H1 (cell line): ENCODE measurements at regions not wholly inside any gene's neighbourhood (a gene's known extent, or its start where the extent isn't known, plus 50 kb on each side); places are given as distances from the start of the nearest gene placed in this dataset.

Experiments used
- CTCF ChIA-PET: fragments of 300-600 bp; sonication (Branson Sonifier 250); formaldehyde crosslinking; loops from one replicate; lab custom pipeline; 2021; ENCODE audit not compliant: partially characterized antibody; lab: Charles Lee
- POLR2A ChIA-PET: fragments of 300-600 bp; sonication (Branson Sonifier 250); formaldehyde crosslinking; loops from one replicate; lab custom pipeline; 2021; ENCODE audit warnings: inconsistent platforms; ENCODE audit not compliant: partially characterized antibody; lab: Charles Lee
- DNase-seq, 2 experiments: peaks; one replicate each; pipeline versions ENCODE4 v3.0.0 to v3.0.0-alpha.2; 2010 to 2022; ENCODE audit warnings: low spot score in 2 of 2, low read depth in 1 of 2, mixed read lengths in 1 of 2
- FAIRE-seq: peaks from 2 replicates; lab custom pipeline; 2011; peaks lifted over from hg19 to GRCh38; lab: Jason Lieb, UNC
- H2AFZ ChIP-seq: 2 replicates; pipeline ENCODE4 v1.8.1; 2012; ENCODE audit warnings: low read length, inconsistent platforms
- H2AK5ac ChIP-seq: 2 replicates; pipeline ENCODE4 v1.6.1; 2013; ENCODE audit warnings: low read depth, low read length
- H2BK120ac ChIP-seq: replicated peaks from 2 replicates; pipeline ENCODE3; 2013; ENCODE audit warnings: low read depth, low read length, inconsistent platforms
- H2BK12ac ChIP-seq: 2 replicates; pipeline ENCODE4 v1.6.1; 2013; ENCODE audit warnings: low read depth, low read length
- H2BK15ac ChIP-seq: 2 replicates; pipeline ENCODE4 v1.6.1; 2013; ENCODE audit warnings: low read length
- H2BK20ac ChIP-seq: 2 replicates; pipeline ENCODE4 v1.6.1; 2013; ENCODE audit warnings: low read length
- H2BK5ac ChIP-seq: 2 replicates; pipeline ENCODE4 v1.6.1; 2013; ENCODE audit warnings: low read depth, low read length
- H3K14ac ChIP-seq: 2 replicates; pipeline ENCODE4 v1.6.1; 2013; ENCODE audit warnings: inconsistent platforms; ENCODE audit not compliant: insufficient read length
- H3K18ac ChIP-seq: 2 replicates; pipeline ENCODE4 v1.6.1; 2013; ENCODE audit warnings: low read length; ENCODE audit errors: extremely low read depth
- H3K23ac ChIP-seq: 2 replicates; pipeline ENCODE4 v1.6.1; 2013; ENCODE audit warnings: inconsistent platforms; ENCODE audit not compliant: insufficient read length
- H3K23me2 ChIP-seq: 2 replicates; pipeline ENCODE4 v1.6.1; 2013; ENCODE audit warnings: low read depth, low read length
- H3K27ac ChIP-seq: 2 replicates; pipeline ENCODE4 v1.6.1; 2011; ENCODE audit warnings: low read depth, low read length, inconsistent platforms
- H3K27me3 ChIP-seq, 4 experiments: replicated peaks in 1 of 4; 1 replicate in 1 of 4; 2 replicates in 3 of 4; pipeline versions ENCODE4 v1.6.1 to v1.8.1; 2011 to 2013; ENCODE audit warnings: low read length in 3 of 4, mild to moderate bottlenecking in 3 of 4, inconsistent platforms in 2 of 4, mixed read lengths in 2 of 4, moderate library complexity in 1 of 4; ENCODE audit not compliant: control insufficient read depth in 3 of 4, insufficient read depth in 3 of 4; ENCODE audit errors: extremely low read depth in 1 of 4
- H3K36me3 ChIP-seq, 4 experiments: 2 replicates each; pipeline versions ENCODE4 v1.6.1 to v1.8.1; 2011 to 2013; ENCODE audit warnings: mild to moderate bottlenecking in 4 of 4, low read length in 3 of 4, moderate library complexity in 2 of 4, control low read depth in 1 of 4, inconsistent platforms in 1 of 4; ENCODE audit not compliant: insufficient read depth in 4 of 4, control insufficient read depth in 2 of 4
- H3K4ac ChIP-seq: replicated peaks from 2 replicates; pipeline ENCODE3; 2013; ENCODE audit warnings: low read length, low read depth, mixed read lengths, inconsistent platforms; ENCODE audit not compliant: insufficient read length
- H3K4me1 ChIP-seq, 4 experiments: replicated peaks in 1 of 4; 1 replicate in 1 of 4; 2 replicates in 3 of 4; pipeline versions ENCODE4 v1.6.1 to v1.8.1; 2011 to 2013; ENCODE audit warnings: low read length in 3 of 4, inconsistent platforms in 2 of 4, mixed read lengths in 1 of 4; ENCODE audit not compliant: insufficient read depth in 4 of 4, control insufficient read depth in 3 of 4
- H3K4me2 ChIP-seq, 2 experiments: 2 replicates each; pipeline versions ENCODE4 v1.6.1 to v1.8.1; 2011 to 2013; ENCODE audit warnings: low read depth in 2 of 2, low read length in 2 of 2, control low read depth in 1 of 2, inconsistent platforms in 1 of 2, mild to moderate bottlenecking in 1 of 2; ENCODE audit not compliant: insufficient read depth in 1 of 2
- H3K4me3 ChIP-seq, 4 experiments: fragments of 200-600, 300-600 bp in 1 of 4; sonication (generic), shearing (Covaris generic), sonication (Bioruptor Twin) in 1 of 4; 2 replicates each; pipeline versions ENCODE4 v1.5.1 to v1.8.1; 2011 to 2016; ENCODE audit warnings: low read length in 4 of 4, low read depth in 3 of 4, control low read depth in 2 of 4, inconsistent platforms in 2 of 4, mild to moderate bottlenecking in 2 of 4, mixed read lengths in 1 of 4, moderate library complexity in 1 of 4; ENCODE audit not compliant: insufficient read depth in 2 of 4; ENCODE audit errors: extremely low read depth in 1 of 4
- H3K56ac ChIP-seq: replicated peaks from 2 replicates; pipeline ENCODE3; 2013; ENCODE audit warnings: low read depth, mild to moderate bottlenecking, mixed read lengths, low read length, inconsistent platforms; ENCODE audit not compliant: insufficient read length
- H3K79me1 ChIP-seq: 2 replicates; pipeline ENCODE4 v1.6.1; 2013; ENCODE audit warnings: low read depth, low read length, control low read depth
- H3K79me2 ChIP-seq, 2 experiments: 2 replicates each; pipeline versions ENCODE4 v1.6.1 to v1.8.1; 2012 to 2013; ENCODE audit warnings: low read length in 2 of 2, mild to moderate bottlenecking in 2 of 2, inconsistent platforms in 1 of 2; ENCODE audit not compliant: insufficient read depth in 2 of 2, control insufficient read depth in 1 of 2
- H3K9ac ChIP-seq, 4 experiments: replicated peaks in 1 of 4; 1 replicate in 1 of 4; 2 replicates in 3 of 4; pipeline versions ENCODE4 v1.6.1 to v1.8.1; 2011 to 2013; ENCODE audit warnings: low read depth in 3 of 4, low read length in 3 of 4, control low read depth in 2 of 4, mild to moderate bottlenecking in 2 of 4, moderate library complexity in 2 of 4, inconsistent platforms in 1 of 4; ENCODE audit errors: extremely low read depth in 1 of 4
- H3K9me3 ChIP-seq, 2 experiments: 2 replicates each; pipeline versions ENCODE4 v1.6.1 to v1.8.1; 2012 to 2013; ENCODE audit warnings: mild to moderate bottlenecking in 2 of 2, moderate library complexity in 2 of 2, control low read depth in 1 of 2, inconsistent platforms in 1 of 2, low read depth in 1 of 2, low read length in 1 of 2, mixed read lengths in 1 of 2; ENCODE audit not compliant: insufficient read depth in 2 of 2
- H4K20me1 ChIP-seq, 2 experiments: replicated peaks in 1 of 2; 2 replicates each; pipeline versions ENCODE3 to v1.8.1; 2011 to 2013; ENCODE audit warnings: inconsistent platforms in 2 of 2, low read length in 2 of 2, mild to moderate bottlenecking in 1 of 2; ENCODE audit not compliant: insufficient read depth in 2 of 2, control insufficient read depth in 1 of 2
- H4K5ac ChIP-seq: 2 replicates; pipeline ENCODE4 v1.6.1; 2013; ENCODE audit warnings: low read length, low read depth, mixed read lengths, inconsistent platforms; ENCODE audit not compliant: insufficient read length
- H4K8ac ChIP-seq: 2 replicates; pipeline ENCODE4 v1.8.0; 2013; ENCODE audit warnings: mild to moderate bottlenecking, moderate library complexity, low read length, inconsistent platforms; ENCODE audit not compliant: insufficient read depth; ENCODE audit errors: extremely low read depth
- H4K91ac ChIP-seq: replicated peaks from 2 replicates; pipeline ENCODE3; 2013; ENCODE audit warnings: low read length, mixed read lengths, inconsistent platforms; ENCODE audit not compliant: insufficient read length
- CBX5 ChIP-seq: fragments of 300-800, 300-1000 bp; sonication (generic); IDR thresholded peaks from 2 replicates; pipeline ENCODE4 v1.7.1; 2016; ENCODE audit warnings: antibody characterized with exemption, low read length, low read depth
- RAD21 ChIP-seq, 2 experiments: IDR thresholded peaks in 1 of 2; conservative IDR thresholded peaks in 1 of 2; 2 replicates each; pipeline ENCODE4 v1.6.1; 2011; ENCODE audit warnings: low read depth in 2 of 2, low read length in 2 of 2, improper control_type of control experiment in 1 of 2, inconsistent platforms in 1 of 2, mild to moderate bottlenecking in 1 of 2, moderate library complexity in 1 of 2
- YY1 ChIP-seq: IDR thresholded peaks from 2 replicates; pipeline ENCODE4 v1.6.1; 2011; ENCODE audit warnings: low read depth, mild to moderate bottlenecking, low read length
- WGBS, 2 experiments: shearing (Covaris generic) in 1 of 2; methylation state at CpG; one replicate each; pipeline versions ENCODE4 v1.1.6 to v1.1.7; 2013 to 2015; ENCODE audit warnings: low lambda C conversion rate in 2 of 2, mixed read lengths in 2 of 2, inconsistent platforms in 1 of 2, low coverage in 1 of 2, missing lambda C conversion rate in 1 of 2; ENCODE audit not compliant: insufficient replicate concordance in 2 of 2, insufficient coverage in 1 of 2, insufficient read length in 1 of 2; ENCODE audit errors: extremely low coverage in 1 of 2, missing lambda C conversion rate in 1 of 2; 5-methylcytosine and 5-hydroxymethylcytosine counted together
- TF ChIP-seq, protein P1 (sequence below), 3 experiments: IDR thresholded peaks; 1 replicate in 2 of 3; 2 replicates in 1 of 3; pipeline versions ENCODE4 v1.5.1 to v1.6.1; 2011; ENCODE audit warnings: low read length in 3 of 3, mild to moderate bottlenecking in 3 of 3, inconsistent platforms in 2 of 3, low read depth in 1 of 3, moderate library complexity in 1 of 3; ENCODE audit not compliant: insufficient read depth in 1 of 3; ENCODE audit errors: control extremely low read depth in 1 of 3

DNA sequence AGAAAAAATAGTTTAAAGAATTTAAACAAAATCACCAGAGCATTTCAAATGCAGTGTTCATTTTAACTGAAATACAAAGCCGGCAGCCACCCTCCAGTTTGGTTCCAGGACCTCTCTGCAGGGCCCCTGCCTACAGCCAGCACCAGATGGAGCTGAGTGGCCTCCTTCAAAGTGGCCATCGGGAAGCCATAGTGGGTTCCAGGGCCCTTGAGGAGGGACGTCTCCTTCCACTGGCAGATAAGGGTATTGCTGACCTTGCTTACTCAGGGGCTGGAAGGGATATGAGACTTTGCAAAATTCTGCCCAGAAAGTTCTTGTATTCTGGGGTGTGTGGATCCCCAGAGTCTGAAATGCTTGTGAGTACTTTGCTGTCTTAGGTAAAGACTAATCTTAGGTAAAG, 205.2 kb upstream of the APCDD1 start:
- no peak overlapping the region for H3K23ac ChIP-seq
- no peak overlapping the region for H3K56ac ChIP-seq
- H3K23me2 ChIP-seq = no peaks in the 10 kb centered on the region
- no peaks in the 10 kb centered on the region for H4K20me1 ChIP-seq
- no peak overlapping the region for H3K4ac ChIP-seq
- H3K4me2 ChIP-seq = no peak overlapping the region
- H3K14ac ChIP-seq = no peak overlapping the region
- CTCF ChIA-PET = interaction anchor here (0.6 to 1.9 kb wide), 8 partner anchors 12 to 269 kb away, joined by 3 to 5 read pairs (median 3); no protein-coding TSS in a partner anchor
- DNase-seq = peak in 1 of 2 experiments; percentile 10
- POLR2A ChIA-PET = no interaction called here
- H3K9ac ChIP-seq = no peak overlapping the region
- FAIRE-seq = no peak
- no peaks in the 10 kb centered on the region for H3K79me2 ChIP-seq
- WGBS, 2 experiments = 83% methylated on average over 3 of the region's 3 CpGs; no CpG with 5 or more reads in 1 of the 2 experiments
- H3K79me1 ChIP-seq = no peaks in the 10 kb centered on the region
- H2AK5ac ChIP-seq = no peak overlapping the region
- H3K36me3 ChIP-seq = no peaks in the 10 kb centered on the region
- no peak overlapping the region for H3K4me3 ChIP-seq
- no peak overlapping the region for H4K8ac ChIP-seq
- H2BK15ac ChIP-seq = no peak overlapping the region
- no peak overlapping the region for H2BK12ac ChIP-seq
- TF ChIP-seq YY1 = peak; percentile 52; the same call in 1 of the 2 replicates
- no peak for TF ChIP-seq CBX5
- TF ChIP-seq, protein P1, sequence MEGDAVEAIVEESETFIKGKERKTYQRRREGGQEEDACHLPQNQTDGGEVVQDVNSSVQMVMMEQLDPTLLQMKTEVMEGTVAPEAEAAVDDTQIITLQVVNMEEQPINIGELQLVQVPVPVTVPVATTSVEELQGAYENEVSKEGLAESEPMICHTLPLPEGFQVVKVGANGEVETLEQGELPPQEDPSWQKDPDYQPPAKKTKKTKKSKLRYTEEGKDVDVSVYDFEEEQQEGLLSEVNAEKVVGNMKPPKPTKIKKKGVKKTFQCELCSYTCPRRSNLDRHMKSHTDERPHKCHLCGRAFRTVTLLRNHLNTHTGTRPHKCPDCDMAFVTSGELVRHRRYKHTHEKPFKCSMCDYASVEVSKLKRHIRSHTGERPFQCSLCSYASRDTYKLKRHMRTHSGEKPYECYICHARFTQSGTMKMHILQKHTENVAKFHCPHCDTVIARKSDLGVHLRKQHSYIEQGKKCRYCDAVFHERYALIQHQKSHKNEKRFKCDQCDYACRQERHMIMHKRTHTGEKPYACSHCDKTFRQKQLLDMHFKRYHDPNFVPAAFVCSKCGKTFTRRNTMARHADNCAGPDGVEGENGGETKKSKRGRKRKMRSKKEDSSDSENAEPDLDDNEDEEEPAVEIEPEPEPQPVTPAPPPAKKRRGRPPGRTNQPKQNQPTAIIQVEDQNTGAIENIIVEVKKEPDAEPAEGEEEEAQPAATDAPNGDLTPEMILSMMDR (IDR thresholded peaks at IDR 0.05; ENCODE audit: control extremely low read depth in 1 of 3, insufficient read depth in 1 of 3, low read depth in 1 of 3, low read length in 3 of 3) = peak; percentile 35 to 78 (median 46)
- TF ChIP-seq RAD21 (IDR thresholded peaks at IDR 0.05 in 1 of 2, conservative IDR thresholded peaks at IDR 0.05 in 1 of 2; ENCODE audit: low read depth in 2 of 2, low read length in 2 of 2) = peak; percentile 54 to 77
- H3K27me3 ChIP-seq = no peaks in the 10 kb centered on the region
- H2BK120ac ChIP-seq = no peak overlapping the region
- no peak overlapping the region for H2BK20ac ChIP-seq
- H4K5ac ChIP-seq = no peak overlapping the region
- H3K4me1 ChIP-seq = no peaks in the 10 kb centered on the region
- no peak overlapping the region for H2BK5ac ChIP-seq
- H4K91ac ChIP-seq = no peak overlapping the region
- H3K27ac ChIP-seq = no peak overlapping the region
- no peaks in the 10 kb centered on the region for H3K9me3 ChIP-seq
- no peak overlapping the region for H3K18ac ChIP-seq
- no peak overlapping the region for H2AFZ ChIP-seq
